Hepatocyte (in vitro differentiated cells): ENCODE measurements at regions not wholly inside any gene's neighbourhood (a gene's known extent, or its start where the extent isn't known, plus 50 kb on each side); places are given as distances from the start of the nearest gene placed in this dataset.

Experiments
- DNase-seq: peaks from one replicate; pipeline ENCODE4 v3.0.0-alpha.2; 2016; ENCODE audit warnings: low spot score
- H2AFZ ChIP-seq: fragments of 200-600 bp; sonication (generic); 2 replicates; pipeline ENCODE4 v1.6.0; 2016; ENCODE audit warnings: antibody characterized with exemption, mild to moderate bottlenecking
- H3K27ac ChIP-seq: fragments of 200-600 bp; sonication (generic); 2 replicates; pipeline ENCODE4 v1.5.1; 2016; ENCODE audit warnings: mild to moderate bottlenecking
- H3K27me3 ChIP-seq: fragments of 200-600 bp; sonication (generic); 2 replicates; pipeline ENCODE4 v1.6.1; 2016
- H3K36me3 ChIP-seq: fragments of 200-600 bp; sonication (generic); replicated peaks from 2 replicates; pipeline ENCODE4 v1.5.1; 2016; ENCODE audit warnings: low read depth; ENCODE audit not compliant: insufficient read depth
- H3K4me1 ChIP-seq: fragments of 200-600 bp; sonication (generic); 2 replicates; pipeline ENCODE4 v1.5.1; 2016; ENCODE audit warnings: mild to moderate bottlenecking, moderate library complexity; ENCODE audit not compliant: insufficient read depth
- H3K4me2 ChIP-seq: fragments of 200-600 bp; sonication (generic); 2 replicates; pipeline ENCODE4 v1.6.0; 2016
- H3K4me3 ChIP-seq: fragments of 200-600 bp; sonication (generic); 2 replicates; pipeline ENCODE4 v1.5.1; 2016; ENCODE audit warnings: mild to moderate bottlenecking
- H3K79me2 ChIP-seq: fragments of 200-600 bp; sonication (generic); 2 replicates; pipeline ENCODE4 v1.6.0; 2017; ENCODE audit warnings: mild to moderate bottlenecking
- H3K9me2 ChIP-seq: fragments of 200-600 bp; sonication (generic); replicated peaks from 2 replicates; pipeline ENCODE4 v1.6.0; 2017; ENCODE audit warnings: mild to moderate bottlenecking; ENCODE audit not compliant: insufficient read depth
- H3K9me3 ChIP-seq: fragments of 200-600 bp; sonication (generic); 2 replicates; pipeline ENCODE4 v1.5.1; 2016; ENCODE audit warnings: low read depth, mild to moderate bottlenecking
- H4K20me1 ChIP-seq: fragments of 200-600 bp; sonication (generic); 2 replicates; pipeline ENCODE4 v1.6.0; 2016; ENCODE audit warnings: mild to moderate bottlenecking; ENCODE audit not compliant: insufficient read depth, poor library complexity, severe bottlenecking
- CTCF ChIP-seq: fragments of 200-600 bp; sonication (generic); IDR thresholded peaks from 2 replicates; pipeline ENCODE4 v1.5.1; 2016; ENCODE audit warnings: antibody characterized with exemption, mild to moderate bottlenecking; ENCODE audit not compliant: poor library complexity
- EZH2 ChIP-seq: fragments of 200-600 bp; sonication (generic); IDR thresholded peaks from 2 replicates; pipeline ENCODE4 v1.6.1; 2016; ENCODE audit warnings: antibody characterized with exemption, mild to moderate bottlenecking, borderline replicate concordance
- EZH2phosphoT487 ChIP-seq: fragments of 200-600 bp; sonication (generic); IDR thresholded peaks from one replicate; pipeline ENCODE4 v1.6.1; 2018; ENCODE audit warnings: antibody characterized with exemption, mild to moderate bottlenecking, low read depth, moderate library complexity; ENCODE audit not compliant: unreplicated experiment, severe bottlenecking
- WGBS: methylation state at CpG from one replicate; pipeline ENCODE4 v1.1.6; 2016; ENCODE audit warnings: low lambda C conversion rate; ENCODE audit errors: missing lambda C conversion rate; 5-methylcytosine and 5-hydroxymethylcytosine counted together

- Histone ChIP-seq H3K79me2 (no peaks in the 10 kb centered on the region), H3K4me3 (no peak overlapping the region), H3K4me2 (no peak overlapping the region), H3K9me3 (no peaks in the 10 kb centered on the region), H3K27me3 (no peaks in the 10 kb centered on the region), H3K36me3 (no peaks in the 10 kb centered on the region), H3K9me2 (no peaks in the 10 kb centered on the region), H3K4me1 (no peaks in the 10 kb centered on the region), H3K27ac (no peak overlapping the region), H4K20me1 (no peaks in the 10 kb centered on the region), H2AFZ (no peak overlapping the region)
- TF ChIP-seq EZH2phosphoT487 (no peak), CTCF (no peak), EZH2 (no peak)
- 83% methylated on average over 1 of the region's 1 CpG for WGBS
- DNase-seq, result no peak
These were observed 319.3 kb upstream of the CHRM3 start for GRCh38 chr1:239067058-239067457.

- Histone ChIP-seq H3K4me2 (no peak overlapping the region), H3K4me3 (no peak overlapping the region), H3K27me3 (no peaks in the 10 kb centered on the region), H3K4me1 (no peaks in the 10 kb centered on the region), H3K36me3 (no peaks in the 10 kb centered on the region), H4K20me1 (no peaks in the 10 kb centered on the region), H3K9me3 (no peaks in the 10 kb centered on the region), H2AFZ (no peak overlapping the region), H3K27ac (no peak overlapping the region), H3K9me2 (no peaks in the 10 kb centered on the region), H3K79me2 (no peaks in the 10 kb centered on the region)
- WGBS, result 47% methylated on average over 7 of the region's 7 CpGs
- TF ChIP-seq EZH2, result no peak
- no peak for TF ChIP-seq CTCF
- no peak for TF ChIP-seq EZH2phosphoT487
- no peak for DNase-seq
These were observed 324.6 kb upstream of the CHRM3 start for GRCh38 chr1:239061770-239062169.

GRCh38 chr1:239058190-239058589 is 328.2 kb upstream of the CHRM3 start:
- Histone ChIP-seq H3K9me3 (no peaks in the 10 kb centered on the region), H4K20me1 (no peaks in the 10 kb centered on the region), H2AFZ (no peak overlapping the region), H3K79me2 (no peaks in the 10 kb centered on the region), H3K27ac (no peak overlapping the region), H3K36me3 (no peaks in the 10 kb centered on the region), H3K4me3 (no peak overlapping the region), H3K9me2 (no peaks in the 10 kb centered on the region), H3K27me3 (no peaks in the 10 kb centered on the region), H3K4me1 (no peaks in the 10 kb centered on the region), H3K4me2 (no peak overlapping the region)
- TF ChIP-seq EZH2, result no peak
- TF ChIP-seq EZH2phosphoT487, result no peak
- TF ChIP-seq CTCF, result no peak
- 85% methylated on average over 6 of the region's 6 CpGs for WGBS
- DNase-seq, result no peak

GRCh38 chr1:239056940-239057339 is 329.4 kb upstream of the CHRM3 start:
- H3K4me1 ChIP-seq, result no peaks in the 10 kb centered on the region
- no peak overlapping the region for H3K27ac ChIP-seq
- H3K36me3 ChIP-seq, result no peaks in the 10 kb centered on the region
- no peaks in the 10 kb centered on the region for H4K20me1 ChIP-seq
- H3K27me3 ChIP-seq, result no peaks in the 10 kb centered on the region
- H2AFZ ChIP-seq, result no peak overlapping the region
- WGBS, result 91% methylated on average over 3 of the region's 3 CpGs
- no peaks in the 10 kb centered on the region for H3K79me2 ChIP-seq
- no peak for TF ChIP-seq EZH2phosphoT487
- no peak for TF ChIP-seq EZH2
- TF ChIP-seq CTCF, result no peak
- H3K9me2 ChIP-seq, result no peaks in the 10 kb centered on the region
- H3K4me3 ChIP-seq, result no peak overlapping the region
- no peaks in the 10 kb centered on the region for H3K9me3 ChIP-seq
- H3K4me2 ChIP-seq, result no peak overlapping the region
- no peak for DNase-seq
